T1000 (cell line): ENCODE measurements at regions not wholly inside any gene's neighbourhood (a gene's known extent, or its start where the extent isn't known, plus 50 kb on each side); places are given as distances from the start of the nearest gene placed in this dataset.

Experiments used
- DNase-seq: peaks from one replicate; lab custom pipeline; 2025; ENCODE audit warnings: mixed read lengths; lab: John Stamatoyannopoulos, UW

- no peak for DNase-seq
Measured at GRCh38 chr2:144333143-144333555, 186.8 kb downstream of the ZEB2 start.

GRCh38 chr2:144332356-144333142 is 187.4 kb downstream of the ZEB2 start:
- DNase-seq: peak; percentile 82

GRCh38 chr2:144331674-144332355 is 188.1 kb downstream of the ZEB2 start:
- peak; percentile 82 for DNase-seq

GRCh38 chr2:144330951-144331673 is 188.8 kb downstream of the ZEB2 start:
- DNase-seq: no peak

DNA sequence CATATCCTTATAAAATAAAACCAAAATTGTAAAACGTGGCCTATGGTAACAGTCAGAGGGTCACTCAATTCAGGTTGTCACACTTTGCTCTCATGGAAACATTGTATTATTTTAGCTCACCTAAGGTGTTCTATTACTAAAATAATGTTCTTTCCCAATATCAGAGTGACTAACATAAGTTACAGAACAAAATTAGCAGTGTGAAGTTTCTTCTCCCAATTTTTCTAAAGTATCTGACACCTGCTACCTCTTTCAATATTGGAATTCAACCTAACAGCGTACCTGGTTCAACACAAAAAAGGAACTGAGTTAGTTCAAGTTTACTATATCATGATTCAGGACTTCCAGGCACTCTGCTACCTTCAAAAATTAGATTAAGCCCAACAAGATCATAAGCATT is 190.4 kb downstream of the ZEB2 start:
- DNase-seq: no peak

GRCh38 chr2:144328938-144329337 is 191.0 kb downstream of the ZEB2 start:
- DNase-seq: no peak

DNA sequence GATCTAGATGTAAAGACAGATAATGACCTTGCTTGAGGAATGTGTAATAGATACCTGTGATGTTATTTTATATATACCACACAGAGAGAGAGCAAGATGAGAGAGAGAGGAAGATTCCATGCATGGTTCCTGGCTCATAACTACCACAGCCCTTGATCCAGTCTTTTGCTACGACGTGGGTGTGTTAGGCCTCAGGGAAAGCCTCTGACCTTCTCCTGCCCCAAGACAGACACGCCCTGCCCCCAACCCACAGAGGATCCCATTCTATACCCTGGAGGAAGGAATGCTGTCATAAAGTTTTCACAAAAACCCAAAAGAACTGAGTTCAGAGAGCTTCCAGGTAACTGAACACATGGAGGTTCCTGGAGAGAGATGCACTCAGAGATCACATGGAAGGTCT is 193.1 kb downstream of the ZEB2 start:
- DNase-seq: no peak

GRCh38 chr2:144325086-144325485 is 194.8 kb downstream of the ZEB2 start:
- no peak for DNase-seq

DNA sequence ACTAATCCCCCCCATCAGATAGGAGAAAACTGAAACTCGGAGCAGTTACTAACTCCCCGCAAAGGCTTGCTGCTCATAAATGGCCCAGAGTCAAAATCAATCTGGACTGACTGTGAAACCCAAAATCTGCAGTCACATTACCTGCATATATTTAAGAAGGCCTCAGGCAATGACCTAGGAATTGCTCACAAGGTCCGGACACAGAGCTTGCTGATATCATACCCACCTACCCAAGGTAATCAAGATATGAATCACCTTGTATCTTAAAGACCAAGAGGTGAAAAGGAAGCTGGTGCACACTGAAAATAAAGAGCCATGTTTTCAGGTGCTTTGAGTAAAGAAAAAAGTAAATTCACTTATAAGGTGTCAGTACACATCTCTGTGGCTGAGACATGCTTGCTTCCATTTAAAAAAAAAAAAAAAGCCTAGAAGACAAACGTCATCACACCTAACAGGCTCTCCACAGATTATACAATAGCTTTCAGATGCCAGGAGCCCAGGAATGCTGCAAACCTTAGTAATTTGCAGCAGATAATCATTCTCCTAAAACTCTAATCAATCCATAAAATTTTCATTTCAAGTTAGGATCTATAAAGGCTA is 195.4 kb downstream of the ZEB2 start:
- no peak for DNase-seq

DNA sequence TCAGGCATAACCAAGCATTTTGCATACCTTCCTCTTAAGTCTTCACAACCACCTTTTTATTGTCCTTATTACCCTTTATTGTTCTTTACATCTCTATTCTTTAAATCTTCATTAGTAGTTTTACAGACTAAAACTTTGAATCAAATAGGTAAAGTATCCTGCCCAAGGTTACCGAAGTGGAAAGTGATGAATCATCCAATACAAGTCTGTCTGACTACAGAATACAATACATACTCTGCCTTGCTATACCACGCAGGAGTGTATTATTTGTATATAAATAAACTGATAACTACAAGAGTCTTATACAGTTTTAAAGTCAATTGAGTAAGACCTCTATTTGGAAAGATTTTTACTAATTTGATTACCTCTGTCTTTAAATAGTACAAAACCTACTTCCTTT is 196.0 kb downstream of the ZEB2 start:
- DNase-seq: no peak

DNA sequence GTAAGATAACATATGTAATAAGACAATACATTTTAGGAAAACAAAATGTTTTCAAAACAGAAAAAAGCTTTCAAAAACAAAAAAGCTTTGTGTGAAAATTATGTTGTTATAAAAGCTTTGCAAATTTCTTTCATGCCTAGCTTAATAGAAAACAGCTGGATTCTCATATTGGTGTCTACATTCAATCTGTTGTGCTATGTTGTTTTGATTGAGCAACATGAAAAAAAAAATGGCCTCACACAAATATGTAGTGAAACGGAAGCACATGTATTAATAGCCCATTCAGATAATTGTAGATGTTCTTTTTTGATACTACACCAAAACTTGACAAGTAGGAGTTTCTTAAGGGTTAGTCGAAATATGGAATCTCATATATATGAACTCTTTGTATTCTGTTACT is 197.5 kb downstream of the ZEB2 start:
- DNase-seq: no peak

DNA sequence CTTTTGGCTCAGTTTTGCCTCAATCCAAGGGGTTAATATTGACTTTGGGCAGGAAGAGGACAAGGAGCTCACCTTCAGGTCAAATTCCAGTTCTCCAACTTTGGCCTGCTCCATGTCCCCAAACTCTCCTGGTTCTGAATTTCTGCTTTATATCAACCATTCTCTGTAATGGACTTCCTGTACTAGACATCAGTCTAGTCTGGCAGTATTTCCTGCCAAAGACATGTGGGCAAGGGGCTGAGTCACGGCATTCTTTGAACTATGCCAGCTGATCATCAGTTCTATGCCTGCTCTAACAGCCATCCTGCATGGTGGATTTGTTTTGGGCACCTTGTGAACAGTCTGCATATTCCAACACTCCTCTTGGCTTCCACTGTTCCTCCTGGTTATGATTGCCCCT is 199.4 kb downstream of the ZEB2 start:
- DNase-seq: no peak

DNA sequence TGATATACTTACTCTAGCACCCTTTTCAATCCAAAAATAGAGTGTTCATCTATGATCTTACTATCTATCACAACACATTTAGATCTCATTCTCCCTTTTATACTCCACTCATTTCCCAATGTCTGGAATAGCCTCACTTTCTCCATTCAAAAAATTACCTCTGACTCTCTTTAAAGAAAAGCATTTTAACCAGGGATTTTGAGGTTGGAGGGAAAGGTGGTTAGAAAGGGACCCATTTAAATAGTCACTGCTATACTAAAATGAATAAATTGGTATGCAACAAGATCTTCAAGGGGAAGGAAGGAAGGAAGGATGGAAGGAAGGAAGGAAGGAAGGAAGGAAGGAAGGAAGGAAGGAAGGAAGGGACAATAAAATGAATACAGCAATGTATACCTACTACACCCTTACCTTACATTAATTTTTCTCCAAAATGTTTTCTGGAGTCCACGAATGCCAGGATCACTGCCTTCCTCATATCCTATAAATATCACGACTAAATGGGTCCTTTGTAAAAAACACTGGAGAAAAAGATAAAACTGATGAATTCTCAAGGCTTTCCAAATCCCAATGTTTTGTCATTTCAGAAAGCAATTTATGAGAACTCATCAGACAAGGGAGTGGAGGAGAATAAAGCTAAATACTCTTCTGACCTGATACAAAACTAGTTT is 202.7 kb downstream of the ZEB2 start:
- DNase-seq: no peak

GRCh38 chr2:144310889-144311608 is 208.9 kb downstream of the ZEB2 start:
- no peak for DNase-seq

GRCh38 chr2:144310484-144310883 is 209.4 kb downstream of the ZEB2 start:
- DNase-seq: no peak

- DNase-seq: no peak
Measured at GRCh38 chr2:144307711-144308110, 212.2 kb downstream of the ZEB2 start.

- no peak for DNase-seq
Measured at GRCh38 chr2:144304202-144304601, 215.7 kb downstream of the ZEB2 start.

GRCh38 chr2:144300632-144301031 is 219.3 kb downstream of the ZEB2 start:
- no peak for DNase-seq

- DNase-seq: no peak
Measured at GRCh38 chr2:144290276-144290675, 229.6 kb downstream of the ZEB2 start.

DNA sequence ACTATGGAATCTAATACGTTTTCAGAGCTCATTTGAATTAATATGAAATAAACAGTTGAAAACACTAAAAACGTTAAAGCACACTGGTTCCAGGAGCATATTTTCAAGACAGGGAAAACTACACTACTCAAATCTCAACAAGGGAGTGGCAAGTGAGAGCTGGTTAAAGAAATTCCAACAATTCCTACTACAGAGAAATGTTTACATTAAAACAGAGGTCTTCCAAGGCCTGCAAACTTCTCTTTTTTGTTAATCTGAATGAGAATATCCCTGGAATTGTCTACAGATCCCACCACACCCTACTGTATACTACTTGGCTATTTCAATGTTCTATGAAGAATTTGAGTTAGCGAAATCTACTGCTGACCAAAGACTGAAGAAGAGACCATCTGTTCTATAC is 231.5 kb downstream of the ZEB2 start:
- no peak for DNase-seq

DNA sequence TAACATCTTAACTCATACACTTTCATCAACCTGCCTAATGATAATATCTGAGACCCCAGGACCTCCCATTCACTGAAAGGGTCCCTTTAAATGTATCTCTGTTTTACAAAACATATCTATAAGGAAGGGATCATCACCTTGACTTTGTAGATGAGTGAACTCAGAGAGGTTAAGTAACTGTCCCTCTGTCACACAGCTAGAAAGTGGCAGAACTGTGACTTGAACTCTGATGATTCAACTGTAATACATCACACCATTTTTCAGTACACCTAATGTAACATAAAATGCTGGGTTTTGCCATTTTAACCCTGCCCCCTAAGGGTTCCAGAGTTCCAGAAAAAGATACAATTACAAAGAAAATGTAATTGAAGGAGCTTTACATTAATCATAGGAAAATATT is 234.6 kb downstream of the ZEB2 start:
- DNase-seq: no peak
